HG03469 (cell line): ENCODE measurements at regions not wholly inside any gene's neighbourhood (a gene's known extent, or its start where the extent isn't known, plus 50 kb on each side); places are given as distances from the start of the nearest gene placed in this dataset.
"Not testable (repeated sequence)": the region's sequence is repeated elsewhere in the genome, so short reads cannot be mapped to it uniquely, and the experiment has no call there.

ENCODE experiments used
- ATAC-seq: cut with Tn5 transposase; IDR thresholded peaks from one replicate; pipeline ENCODE4 v1.9.1; 2021; ENCODE audit warnings: mild to moderate bottlenecking, moderate library complexity, moderate number of reproducible peaks; ENCODE audit not compliant: unreplicated experiment

DNA sequence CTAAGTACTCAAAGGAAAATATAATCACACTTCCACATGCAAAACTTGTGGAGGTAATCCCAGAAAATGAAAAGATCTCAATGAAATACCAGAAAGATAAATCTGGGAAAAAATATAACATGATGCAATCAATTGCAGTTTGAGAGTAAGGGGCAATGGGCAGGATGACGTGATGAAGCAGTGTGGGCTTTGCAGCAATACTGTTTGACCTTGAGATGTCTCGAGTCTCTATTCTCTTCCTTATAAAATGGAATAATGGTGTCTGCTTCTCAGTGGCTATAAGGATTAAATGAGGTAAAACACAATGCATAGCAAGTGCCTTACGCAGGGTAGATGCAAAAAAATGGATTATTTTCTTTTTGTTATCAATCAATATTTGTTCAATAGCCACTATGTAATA is 447.5 kb downstream of the BUD13 start:
- ATAC-seq, result no peak

DNA sequence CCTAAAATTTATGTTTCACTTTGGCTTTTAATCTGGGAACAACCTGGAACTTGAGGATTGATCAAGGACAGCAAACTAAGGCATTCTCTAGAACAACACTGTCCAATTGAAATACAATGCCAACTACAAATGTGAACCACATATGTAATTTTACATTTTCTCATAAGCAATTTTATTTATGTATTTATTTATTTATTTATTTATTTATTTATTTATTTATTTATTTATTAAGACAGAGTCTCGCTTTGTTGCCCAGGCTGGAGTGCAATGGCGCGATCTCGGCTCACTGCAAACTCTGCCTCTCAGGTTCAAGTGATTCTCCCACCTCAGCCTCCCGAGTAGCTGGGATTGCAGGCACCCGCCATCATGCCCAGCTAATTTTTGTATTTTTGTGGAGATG is 448.7 kb downstream of the BUD13 start:
- ATAC-seq, result not testable (repeated sequence)

DNA sequence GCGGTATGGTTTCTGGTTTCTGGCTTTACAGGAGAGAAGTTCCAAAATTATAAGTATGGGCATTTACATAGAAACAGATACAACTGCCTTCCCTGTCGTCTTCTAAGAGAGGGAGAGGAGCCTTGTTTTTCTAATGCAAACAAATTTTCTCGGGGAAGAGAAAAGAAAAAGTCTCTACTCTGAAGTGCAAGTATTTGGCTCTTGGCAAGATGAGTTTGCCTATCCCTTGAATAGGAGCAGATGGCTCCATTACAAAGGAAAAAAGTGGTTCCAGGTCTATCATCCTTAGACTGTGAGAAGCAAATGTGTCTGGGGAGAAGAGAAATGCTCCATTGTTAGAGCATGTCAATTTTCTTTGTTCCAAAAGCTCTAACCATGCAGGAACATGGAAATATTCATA is 455.6 kb downstream of the BUD13 start:
- ATAC-seq, result no peak

DNA sequence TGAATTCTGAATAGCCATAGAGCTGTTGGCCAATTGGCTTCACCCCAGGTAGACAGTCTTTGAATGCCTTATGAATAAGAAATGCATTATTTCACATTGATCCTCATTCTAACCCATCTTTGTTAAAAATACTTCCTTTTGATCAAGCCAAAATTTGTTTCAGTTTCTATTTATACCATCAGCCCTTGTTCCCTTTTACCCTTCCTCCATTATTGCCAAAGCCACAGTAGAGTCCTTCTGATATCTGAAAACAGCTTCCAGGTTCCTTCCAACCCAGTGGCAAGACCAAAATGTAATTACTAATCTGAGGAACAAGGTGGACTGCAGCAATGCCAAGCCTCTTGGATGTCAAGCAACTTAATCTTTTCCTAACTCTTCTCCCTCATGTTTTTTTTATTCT is 458.8 kb downstream of the BUD13 start:
- no peak for ATAC-seq

DNA sequence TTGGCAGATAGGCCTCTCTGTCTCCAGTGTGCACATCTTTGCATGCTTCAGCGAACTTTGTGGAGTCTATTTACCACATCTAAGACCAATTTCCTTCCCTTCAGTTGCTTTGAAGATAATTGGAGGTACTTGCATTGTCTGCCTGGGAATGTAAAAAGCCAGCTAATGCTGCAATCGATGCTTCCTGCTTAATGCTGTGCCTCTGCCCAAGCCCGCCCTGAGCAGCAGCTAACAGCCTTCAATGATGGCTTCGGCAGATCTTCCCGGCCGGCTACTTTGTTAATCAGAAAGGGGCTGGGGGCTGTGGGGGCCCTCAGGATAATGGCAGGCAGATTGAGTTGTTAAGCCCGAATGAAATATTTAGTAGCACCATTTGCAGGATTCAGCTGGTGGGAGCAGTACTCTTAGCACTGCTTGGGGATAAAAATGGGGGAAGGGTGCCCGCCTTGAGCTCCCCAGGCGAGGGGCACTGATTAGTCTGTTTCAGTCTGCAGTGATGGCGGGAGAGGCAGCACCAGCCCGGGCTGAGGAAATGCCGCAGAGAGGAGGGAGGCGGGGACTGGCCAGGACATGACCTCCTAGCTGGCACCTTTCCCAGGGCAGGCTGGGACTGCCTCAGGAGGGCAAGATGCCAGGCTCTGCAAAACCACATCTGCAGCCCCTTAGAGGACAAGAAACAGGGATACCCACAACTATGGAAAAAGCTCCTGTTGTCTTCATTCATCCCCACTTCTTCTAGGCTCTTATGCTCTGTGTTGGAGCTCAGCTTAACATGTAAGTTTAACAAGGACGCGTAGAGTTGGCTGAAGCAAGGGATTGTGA is 460.0 kb downstream of the BUD13 start:
- ATAC-seq, result no peak

DNA sequence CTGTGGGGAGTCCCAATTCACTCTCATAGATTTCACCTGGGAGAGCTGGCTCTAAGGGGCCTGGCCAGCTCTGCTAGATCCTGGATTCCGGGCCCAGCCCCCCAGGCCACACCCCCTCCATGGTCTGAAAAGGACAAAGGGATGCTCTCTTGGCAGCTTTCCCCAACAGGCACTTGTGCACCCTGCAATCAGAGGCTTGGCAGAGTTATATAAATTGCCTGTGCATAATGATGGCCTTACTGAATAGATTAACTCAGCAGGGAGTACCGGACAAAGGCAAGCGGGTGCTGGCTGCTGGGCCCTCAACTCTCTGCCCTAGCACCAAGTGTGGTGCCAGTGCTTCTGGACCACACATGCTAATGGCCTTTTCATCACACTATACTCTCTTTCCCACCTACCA is 461.6 kb downstream of the BUD13 start:
- no peak for ATAC-seq

DNA sequence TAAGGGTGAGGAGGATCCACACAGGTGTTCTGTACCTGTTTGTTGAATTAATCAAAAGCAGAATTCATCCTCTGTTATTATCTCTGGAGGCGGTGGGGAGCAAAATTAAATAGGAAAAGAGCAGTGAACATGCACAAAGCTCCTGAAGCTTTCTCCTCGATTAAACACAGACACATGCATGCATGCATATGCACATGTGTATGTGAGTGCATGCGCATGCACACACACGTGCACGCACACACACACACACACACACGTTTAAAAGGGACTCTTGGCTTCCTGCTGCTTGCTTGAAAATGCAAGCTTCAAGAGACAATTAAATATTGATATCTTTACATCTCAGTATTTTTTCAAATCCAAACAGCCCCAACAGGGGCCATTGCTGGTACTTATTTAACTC is 462.1 kb downstream of the BUD13 start:
- no peak for ATAC-seq

DNA sequence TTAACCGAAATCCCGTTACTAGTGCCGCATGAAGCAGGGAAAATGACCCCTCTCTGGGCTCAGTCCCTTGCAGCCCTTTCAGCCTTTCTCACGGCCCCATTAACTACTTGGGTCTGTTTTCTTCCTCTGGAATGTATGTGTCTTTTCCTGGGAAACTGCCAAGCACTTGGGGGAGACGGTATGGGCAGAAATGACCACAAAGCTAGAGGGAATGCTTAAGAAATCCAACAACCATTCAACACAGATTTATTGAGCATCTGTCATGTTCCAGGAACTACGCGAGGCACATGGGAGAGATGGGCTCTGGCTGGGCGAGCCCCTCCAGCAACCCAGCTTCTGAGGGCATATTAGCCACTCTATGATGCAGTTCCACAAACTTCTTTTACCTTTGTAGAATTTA is 462.6 kb downstream of the BUD13 start:
- no peak for ATAC-seq

DNA sequence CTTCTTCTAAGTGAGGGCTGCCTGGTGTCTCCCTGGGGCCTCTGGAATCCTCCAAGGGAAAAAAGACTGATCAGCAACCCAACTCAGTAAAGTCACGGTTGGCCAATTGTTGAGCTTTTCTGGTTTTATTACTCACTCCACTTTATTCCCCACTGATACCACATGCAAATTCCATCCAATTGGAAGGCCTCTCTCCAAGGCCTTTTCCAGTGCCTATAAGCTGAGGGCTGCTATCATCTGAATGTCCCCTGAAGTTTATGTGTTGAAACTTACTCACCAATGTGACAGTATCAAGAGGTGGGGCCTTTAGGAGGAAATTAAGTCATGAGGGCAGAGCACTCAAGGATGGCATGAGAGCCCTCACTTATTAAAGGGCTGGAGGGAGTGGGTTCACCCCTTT is 463.3 kb downstream of the BUD13 start:
- no peak for ATAC-seq

DNA sequence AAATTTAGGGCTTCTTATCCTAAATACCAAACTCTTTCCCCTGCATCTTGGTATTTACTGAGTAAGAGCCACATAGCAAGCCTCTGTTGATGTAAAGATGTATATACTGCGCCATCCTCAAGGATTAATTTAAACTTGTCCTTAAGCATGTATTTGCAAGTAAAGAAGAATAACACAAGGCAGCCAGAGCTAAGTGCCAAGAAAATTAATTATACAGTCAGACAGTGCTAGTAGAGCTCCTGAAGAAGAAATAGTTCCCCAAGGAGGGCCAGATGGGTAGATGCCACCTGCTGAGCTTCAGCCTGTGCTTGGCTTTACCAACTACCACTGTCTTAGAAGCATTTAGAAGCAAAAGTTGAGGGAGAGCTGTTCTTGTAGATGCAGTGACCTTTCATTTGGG is 470.0 kb downstream of the BUD13 start:
- ATAC-seq, result no peak

DNA sequence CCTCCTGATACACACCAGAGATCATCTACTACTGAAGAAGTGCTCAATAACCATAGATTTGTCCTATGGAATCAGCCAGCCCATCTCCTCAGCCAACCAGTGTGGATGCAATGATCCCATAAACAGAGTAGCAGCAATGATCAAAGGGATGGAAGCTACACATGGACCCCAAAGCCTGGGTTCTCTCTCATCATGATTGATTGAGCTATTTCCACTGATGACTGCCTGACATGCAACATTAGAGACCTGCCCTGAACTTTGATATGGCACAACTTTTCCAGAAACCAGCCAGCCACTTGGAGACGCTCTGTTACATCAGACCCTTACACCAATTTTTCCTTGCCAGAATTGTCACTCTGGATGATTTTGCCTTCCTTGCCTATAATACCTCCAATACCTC is 471.6 kb downstream of the BUD13 start:
- no peak for ATAC-seq

DNA sequence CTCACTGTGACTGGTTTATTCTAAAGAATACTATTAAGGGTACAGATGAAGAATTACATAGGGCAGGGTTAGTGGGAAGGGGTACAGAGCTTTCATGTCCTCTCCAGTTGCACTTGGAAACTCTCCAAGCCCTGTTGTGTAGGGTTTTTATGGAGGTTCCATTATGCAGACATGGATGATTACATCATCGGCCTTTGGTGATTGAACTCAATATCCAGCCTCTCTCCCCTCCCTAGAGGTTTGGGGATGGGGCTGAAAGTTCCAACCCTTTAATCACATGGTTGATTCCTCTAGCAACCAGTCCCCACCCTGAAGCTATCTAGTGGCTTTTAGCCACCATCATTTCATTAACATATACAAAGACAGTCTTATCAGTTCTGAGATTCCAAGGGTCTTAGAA is 472.6 kb downstream of the BUD13 start:
- ATAC-seq, result no peak

DNA sequence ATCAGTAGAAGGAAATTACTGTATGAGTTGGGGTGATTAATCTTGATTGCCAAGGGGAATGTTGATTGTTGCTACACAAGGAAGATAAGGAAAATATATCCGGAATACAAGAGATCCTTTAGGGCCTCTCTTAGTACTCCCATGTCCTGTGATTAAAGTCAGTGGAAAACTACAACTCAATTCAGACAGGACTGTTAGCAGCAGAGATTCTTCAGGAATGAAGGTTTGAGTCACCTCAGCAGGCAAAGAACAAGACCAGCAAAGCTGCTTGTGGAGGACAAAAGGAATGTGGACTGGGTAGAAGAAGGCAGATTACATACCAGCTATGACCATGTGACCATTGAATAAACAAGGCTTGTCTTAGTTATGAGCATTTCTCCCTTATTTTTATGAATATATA is 478.2 kb downstream of the BUD13 start:
- ATAC-seq, result no peak

DNA sequence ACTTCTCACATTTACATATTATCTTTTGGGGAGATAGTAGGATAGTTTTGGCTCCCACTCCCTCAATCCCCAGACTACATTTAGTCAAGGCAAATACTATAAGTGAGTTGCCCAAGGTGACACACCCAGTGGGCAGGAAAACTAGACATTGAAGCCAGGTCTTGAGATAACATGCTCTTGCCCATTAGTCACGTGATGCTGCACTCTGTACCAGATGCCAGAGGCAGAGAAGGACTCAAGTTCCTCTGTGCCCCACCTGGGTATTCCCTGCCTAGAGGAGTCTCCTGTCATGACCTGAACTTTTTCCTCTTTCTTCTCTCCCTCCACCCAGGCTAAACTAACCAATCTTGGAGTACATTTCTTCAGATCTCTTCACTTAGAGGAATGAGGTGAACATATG is 484.9 kb downstream of the BUD13 start:
- no peak for ATAC-seq

DNA sequence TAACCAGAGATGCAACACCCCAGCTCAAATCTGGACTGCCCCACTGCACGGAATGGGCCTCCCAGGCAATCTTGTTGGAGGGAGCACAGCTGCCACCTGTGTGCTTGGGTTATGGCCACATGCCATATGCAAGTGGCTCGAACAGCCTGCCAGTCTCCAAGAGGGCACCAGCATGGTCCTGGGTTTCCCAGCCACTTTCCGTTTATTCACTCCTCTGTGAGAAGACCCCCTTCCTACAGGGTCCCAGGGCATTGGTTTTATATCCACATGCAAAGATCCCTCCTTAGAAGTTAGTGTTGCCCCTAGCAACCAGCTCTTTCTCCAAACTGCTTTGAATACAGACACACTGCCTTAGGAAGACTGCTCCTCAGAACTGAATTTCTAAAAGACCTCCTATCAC is 487.8 kb downstream of the BUD13 start:
- ATAC-seq, result no peak

DNA sequence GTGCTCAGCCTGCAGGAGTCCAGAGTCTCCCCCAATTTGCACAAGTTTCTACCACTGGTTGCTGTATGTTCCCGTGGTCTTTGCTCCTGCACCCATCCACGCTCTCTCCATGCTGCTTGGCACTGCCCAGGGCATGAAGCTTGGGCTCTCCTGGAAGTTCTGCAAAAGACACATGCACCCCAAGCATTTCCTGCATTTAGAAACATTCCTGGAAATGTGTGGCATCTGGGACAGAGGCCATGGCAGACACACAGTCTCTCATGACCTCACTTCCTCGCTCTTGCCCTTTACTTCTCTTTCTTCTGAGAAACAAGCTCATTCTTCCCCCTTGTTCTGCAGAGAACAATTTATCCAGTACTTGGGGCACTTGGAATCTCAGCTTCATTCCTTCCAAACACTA is 489.5 kb downstream of the BUD13 start:
- ATAC-seq, result no peak

DNA sequence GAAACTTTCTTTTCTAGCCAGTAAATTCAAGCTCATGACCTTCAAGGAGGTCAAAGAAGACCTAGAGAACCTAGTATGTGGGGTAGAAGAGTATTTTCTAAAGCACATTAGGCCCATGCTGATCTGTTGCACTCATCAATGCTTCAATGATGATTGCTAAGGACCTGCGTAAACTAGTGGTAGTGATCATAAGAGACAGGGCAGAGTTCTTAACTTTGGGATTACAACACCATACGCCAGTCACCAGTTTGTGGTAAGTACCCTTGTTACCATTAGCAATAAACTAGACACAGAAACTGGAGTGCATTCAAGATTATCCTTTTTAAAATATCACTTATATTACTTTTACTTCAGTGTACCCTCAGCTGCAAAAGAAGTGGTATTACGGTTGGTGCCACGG is 490.3 kb downstream of the BUD13 start:
- no peak for ATAC-seq

DNA sequence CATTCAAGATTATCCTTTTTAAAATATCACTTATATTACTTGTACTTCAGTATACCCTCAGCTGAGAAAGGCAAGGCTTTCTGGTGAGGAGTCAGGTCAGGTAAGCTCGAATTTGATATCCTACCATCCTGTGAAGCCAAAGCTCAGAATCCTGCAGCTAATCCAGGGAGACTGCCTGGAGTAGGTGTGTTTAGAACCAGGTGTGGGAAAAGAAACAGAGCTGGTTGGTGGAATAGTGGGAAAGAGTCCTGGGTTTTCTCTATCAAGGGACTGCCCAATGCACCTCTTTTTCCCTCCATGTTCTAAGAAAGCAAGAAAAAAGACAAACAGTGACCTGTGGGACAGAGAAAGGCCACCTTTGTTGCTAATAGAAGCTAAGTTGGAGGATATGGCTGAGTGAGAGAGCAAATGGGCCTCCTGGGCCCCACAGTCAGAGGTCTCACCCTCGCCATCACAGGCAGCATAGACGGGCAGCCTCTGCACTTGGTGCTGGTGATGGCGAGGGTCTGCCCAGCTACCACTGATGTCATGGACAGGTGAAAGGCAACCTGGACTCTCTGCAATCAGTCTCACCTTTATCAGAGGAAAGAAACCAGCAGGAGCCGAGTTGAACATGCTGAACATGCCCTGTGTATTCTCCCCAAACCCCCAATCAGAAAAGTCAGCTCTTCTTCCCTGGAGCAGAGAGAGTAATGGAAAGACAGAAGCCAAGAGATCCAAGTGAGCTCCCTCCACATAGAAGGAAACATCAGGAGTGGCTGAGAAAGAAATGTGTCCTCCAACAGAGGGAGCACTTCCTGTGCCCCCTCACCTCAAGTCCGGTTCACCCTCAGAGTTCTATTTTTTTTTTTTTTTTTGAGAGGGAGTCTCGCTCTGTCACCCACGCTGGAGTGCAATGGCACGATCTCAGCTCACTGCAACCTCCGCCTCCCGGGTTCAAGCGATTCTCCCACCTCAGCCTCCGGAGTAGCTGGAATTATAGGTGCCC is 491.3 kb downstream of the BUD13 start:
- ATAC-seq, result no peak

DNA sequence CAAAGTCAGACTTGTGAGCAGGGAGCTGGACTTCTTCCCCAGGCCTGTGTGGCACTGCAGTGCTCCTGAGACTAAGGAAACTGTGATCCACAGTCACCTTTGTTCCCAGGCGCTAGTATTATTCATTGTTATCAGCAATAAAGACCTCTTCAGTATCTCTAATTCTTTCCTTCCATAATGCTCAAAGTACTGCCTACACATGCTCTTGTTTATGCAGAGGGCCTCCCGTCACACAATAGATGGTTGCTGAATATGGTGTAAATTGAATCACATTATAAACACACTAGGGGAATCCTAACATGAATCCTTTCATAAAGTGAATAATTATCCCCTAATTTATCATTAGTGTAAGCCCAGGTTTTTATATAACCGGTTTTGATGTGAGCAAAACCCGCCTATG is 493.3 kb downstream of the BUD13 start:
- ATAC-seq, result no peak

DNA sequence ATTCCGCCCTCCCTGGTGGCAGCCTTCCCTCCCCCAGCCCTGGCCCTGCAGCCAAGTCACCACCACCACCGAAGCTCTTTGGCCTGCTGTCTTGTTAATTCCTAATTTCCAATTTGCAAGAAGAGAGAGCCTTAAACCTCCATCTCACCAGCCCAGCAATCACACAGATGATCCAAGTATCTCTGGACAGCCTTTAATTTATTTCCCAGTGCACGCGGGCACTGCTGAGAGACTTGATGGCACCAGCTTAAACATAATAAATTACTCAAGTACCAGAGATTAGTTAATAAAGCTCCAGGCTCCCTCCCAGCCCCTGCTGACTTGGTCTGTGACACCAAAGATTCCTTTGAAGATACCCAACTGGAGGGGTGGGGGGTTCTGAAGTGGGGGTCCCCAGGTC is 494.7 kb downstream of the BUD13 start:
- no peak for ATAC-seq

DNA sequence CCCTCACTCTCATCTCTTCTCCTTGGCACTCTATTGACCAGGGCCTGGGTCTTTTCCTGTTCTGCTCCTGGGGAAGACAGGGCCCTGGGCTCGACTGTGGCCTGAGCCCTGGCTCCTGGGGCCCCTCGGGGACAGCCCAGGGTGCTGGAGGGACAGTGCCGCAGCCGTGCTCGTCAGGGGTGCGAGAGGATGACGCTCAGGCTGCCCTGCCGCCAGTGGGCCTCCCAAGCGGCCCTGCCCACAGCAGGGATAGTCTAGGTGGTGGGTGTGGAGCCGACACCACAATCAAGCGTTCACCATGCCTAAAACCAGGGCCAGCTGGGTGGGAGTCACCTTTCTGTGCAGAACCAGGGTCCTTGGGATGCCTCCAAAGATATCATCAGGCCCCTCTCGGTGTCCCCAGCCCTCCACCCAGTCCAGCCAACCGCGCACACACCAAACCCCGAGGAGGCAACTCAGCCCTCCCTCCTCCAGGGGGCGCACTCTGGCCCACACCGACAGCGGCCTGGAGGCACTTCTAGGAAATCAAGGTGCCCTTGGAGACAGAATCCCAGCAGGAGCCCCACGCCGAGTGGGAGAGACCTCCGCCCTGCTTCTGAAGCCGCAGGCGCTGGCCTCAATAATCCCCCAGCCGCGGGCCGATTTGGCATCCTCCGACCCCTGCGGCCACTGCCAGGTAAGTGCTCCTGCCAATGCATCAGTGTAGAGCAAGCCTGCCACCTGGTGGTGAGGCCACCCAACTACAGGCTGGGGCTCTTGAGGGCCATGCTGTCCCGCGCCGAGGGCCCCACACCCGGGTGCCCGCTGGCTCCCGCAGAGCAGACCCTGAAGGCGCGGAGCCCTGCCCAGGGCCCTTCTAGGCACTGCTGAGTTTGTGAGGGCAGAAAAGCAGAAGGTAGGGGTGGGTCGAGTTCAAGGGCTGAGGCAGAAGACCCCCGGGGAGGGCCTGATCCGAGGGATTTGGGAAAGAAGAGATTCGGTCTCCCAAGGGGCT is 496.4 kb downstream of the BUD13 start:
- ATAC-seq, result peak; percentile 65
